WTC11 (cell line): ENCODE measurements at regions not wholly inside any gene's neighbourhood (a gene's known extent, or its start where the extent isn't known, plus 50 kb on each side); places are given as distances from the start of the nearest gene placed in this dataset.

ENCODE experiments used
- ATF2 ChIP-seq: sonication (generic); formaldehyde crosslinking; IDR thresholded peaks from 2 replicates; pipeline ENCODE4 v1.8.1; 2022; ENCODE audit warnings: low read depth, missing genetic modification reagents, borderline replicate concordance
- FOXJ3 ChIP-seq: sonication (generic); formaldehyde crosslinking; IDR thresholded peaks from 2 replicates; pipeline ENCODE4 v1.9.0; 2021; ENCODE audit warnings: missing genetic modification reagents, mild to moderate bottlenecking, borderline replicate concordance
- TEAD4 ChIP-seq: sonication (generic); formaldehyde crosslinking; IDR thresholded peaks from 2 replicates; pipeline ENCODE4 v1.8.0; 2022; ENCODE audit warnings: mild to moderate bottlenecking, missing genetic modification reagents
- USF2 ChIP-seq: sonication (generic); formaldehyde crosslinking; IDR thresholded peaks from 2 replicates; pipeline ENCODE4 v1.8.1; 2023; ENCODE audit warnings: mild to moderate bottlenecking, missing genetic modification reagents, moderate library complexity
- TF ChIP-seq, protein P1 (sequence below): sonication (generic); formaldehyde crosslinking; IDR thresholded peaks from 2 replicates; pipeline ENCODE4 v1.8.1; 2022; ENCODE audit warnings: missing genetic modification reagents, borderline replicate concordance
- TF ChIP-seq, protein P2 (sequence below): fragments of 200-600 bp; IDR thresholded peaks from 2 replicates; pipeline ENCODE4 v1.8.0; 2022; ENCODE audit warnings: antibody characterized with exemption

GRCh38 chr5:56282951-56283350, 49.8 kb upstream of the ANKRD55 start:
- TF ChIP-seq, protein P1, sequence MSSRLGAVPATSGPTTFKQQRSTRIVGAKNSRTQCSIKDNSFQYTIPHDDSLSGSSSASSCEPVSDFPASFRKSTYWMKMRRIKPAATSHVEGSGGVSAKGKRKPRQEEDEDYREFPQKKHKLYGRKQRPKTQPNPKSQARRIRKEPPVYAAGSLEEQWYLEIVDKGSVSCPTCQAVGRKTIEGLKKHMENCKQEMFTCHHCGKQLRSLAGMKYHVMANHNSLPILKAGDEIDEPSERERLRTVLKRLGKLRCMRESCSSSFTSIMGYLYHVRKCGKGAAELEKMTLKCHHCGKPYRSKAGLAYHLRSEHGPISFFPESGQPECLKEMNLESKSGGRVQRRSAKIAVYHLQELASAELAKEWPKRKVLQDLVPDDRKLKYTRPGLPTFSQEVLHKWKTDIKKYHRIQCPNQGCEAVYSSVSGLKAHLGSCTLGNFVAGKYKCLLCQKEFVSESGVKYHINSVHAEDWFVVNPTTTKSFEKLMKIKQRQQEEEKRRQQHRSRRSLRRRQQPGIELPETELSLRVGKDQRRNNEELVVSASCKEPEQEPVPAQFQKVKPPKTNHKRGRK = no peak
- TF ChIP-seq USF2 (CRISPR knock-in tag) (no peak), FOXJ3 (CRISPR knock-in tag) (no peak), TEAD4 (no peak), ATF2 (no peak)
- TF ChIP-seq, protein P2, sequence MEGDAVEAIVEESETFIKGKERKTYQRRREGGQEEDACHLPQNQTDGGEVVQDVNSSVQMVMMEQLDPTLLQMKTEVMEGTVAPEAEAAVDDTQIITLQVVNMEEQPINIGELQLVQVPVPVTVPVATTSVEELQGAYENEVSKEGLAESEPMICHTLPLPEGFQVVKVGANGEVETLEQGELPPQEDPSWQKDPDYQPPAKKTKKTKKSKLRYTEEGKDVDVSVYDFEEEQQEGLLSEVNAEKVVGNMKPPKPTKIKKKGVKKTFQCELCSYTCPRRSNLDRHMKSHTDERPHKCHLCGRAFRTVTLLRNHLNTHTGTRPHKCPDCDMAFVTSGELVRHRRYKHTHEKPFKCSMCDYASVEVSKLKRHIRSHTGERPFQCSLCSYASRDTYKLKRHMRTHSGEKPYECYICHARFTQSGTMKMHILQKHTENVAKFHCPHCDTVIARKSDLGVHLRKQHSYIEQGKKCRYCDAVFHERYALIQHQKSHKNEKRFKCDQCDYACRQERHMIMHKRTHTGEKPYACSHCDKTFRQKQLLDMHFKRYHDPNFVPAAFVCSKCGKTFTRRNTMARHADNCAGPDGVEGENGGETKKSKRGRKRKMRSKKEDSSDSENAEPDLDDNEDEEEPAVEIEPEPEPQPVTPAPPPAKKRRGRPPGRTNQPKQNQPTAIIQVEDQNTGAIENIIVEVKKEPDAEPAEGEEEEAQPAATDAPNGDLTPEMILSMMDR = no peak
